Duodenal mucosa (tissue), 2 donors: ENCODE measurements at regions not wholly inside any gene's neighbourhood (a gene's known extent, or its start where the extent isn't known, plus 50 kb on each side); places are given as distances from the start of the nearest gene placed in this dataset.
"Not testable (repeated sequence)": the region's sequence is repeated elsewhere in the genome, so short reads cannot be mapped to it uniquely, and the experiment has no call there.

Experiments used
- H3K27ac ChIP-seq: one replicate; pipeline ENCODE4 v1.7.0; 2013; ENCODE audit warnings: low read depth, low read length
- H3K27me3 ChIP-seq, 2 donors: one replicate each; pipeline ENCODE4 v1.7.0; 2013; ENCODE audit warnings: low read length in 2 of 2, control low read depth in 1 of 2; ENCODE audit not compliant: insufficient read depth in 2 of 2, control insufficient read depth in 1 of 2
- H3K36me3 ChIP-seq, 2 donors: one replicate each; pipeline ENCODE4 v1.7.0; 2013; ENCODE audit warnings: low read length in 2 of 2, control low read depth in 1 of 2; ENCODE audit not compliant: insufficient read depth in 2 of 2, control insufficient read depth in 1 of 2
- H3K4me1 ChIP-seq, 2 donors: one replicate each; pipeline ENCODE4 v1.7.0; 2013; ENCODE audit warnings: low read length in 2 of 2, control low read depth in 1 of 2; ENCODE audit not compliant: insufficient read depth in 2 of 2, control insufficient read depth in 1 of 2
- H3K4me3 ChIP-seq, 2 donors: one replicate each; pipeline ENCODE4 v1.7.0; 2013; ENCODE audit warnings: low read length in 2 of 2, low read depth in 1 of 2
- H3K9ac ChIP-seq, 2 donors: one replicate each; pipeline ENCODE4 v1.7.0; 2013; ENCODE audit warnings: low read length in 2 of 2, low read depth in 1 of 2
- H3K9me3 ChIP-seq, 2 donors: one replicate each; pipeline ENCODE4 v1.7.0; 2013; ENCODE audit warnings: low read length in 2 of 2, control low read depth in 1 of 2; ENCODE audit not compliant: control insufficient read depth in 1 of 2

GRCh38 chr3:28601291-28601690 lies 252.7 kb upstream of the AZI2 start:
- no peak overlapping the region for H3K9ac ChIP-seq
- H3K4me1 ChIP-seq = no peaks in the 10 kb centered on the region
- H3K36me3 ChIP-seq = no peaks in the 10 kb centered on the region
- H3K9me3 ChIP-seq = no peaks in the 10 kb centered on the region
- no peak overlapping the region for H3K27ac ChIP-seq
- no peak overlapping the region for H3K4me3 ChIP-seq
- H3K27me3 ChIP-seq = no peaks in the 10 kb centered on the region

DNA sequence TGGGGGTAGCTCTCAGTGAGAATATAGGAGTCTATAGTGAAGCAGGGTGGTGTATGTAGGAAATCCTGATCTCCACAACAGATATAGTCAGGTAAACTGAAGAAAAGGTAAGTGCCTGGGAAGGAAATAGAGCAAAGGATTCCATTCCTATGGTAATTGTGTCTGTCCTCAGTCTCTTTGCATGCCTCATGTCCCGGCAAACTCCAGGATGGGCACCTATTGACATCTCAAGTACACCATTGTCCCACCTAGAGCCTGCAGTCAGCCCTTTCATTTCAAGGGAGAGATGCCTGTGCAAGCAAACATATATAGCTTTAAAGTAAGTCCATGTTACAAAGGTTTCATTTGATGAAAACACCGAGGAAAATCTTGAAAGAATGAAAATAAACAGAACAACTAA lies 257.7 kb upstream of the AZI2 start:
- Histone ChIP-seq H3K4me3 (no peak overlapping the region), H3K9ac (no peak overlapping the region), H3K9me3 (no peaks in the 10 kb centered on the region), H3K4me1 (no peaks in the 10 kb centered on the region), H3K27ac (no peak overlapping the region), H3K36me3 (no peaks in the 10 kb centered on the region), H3K27me3 (no peaks in the 10 kb centered on the region)

DNA sequence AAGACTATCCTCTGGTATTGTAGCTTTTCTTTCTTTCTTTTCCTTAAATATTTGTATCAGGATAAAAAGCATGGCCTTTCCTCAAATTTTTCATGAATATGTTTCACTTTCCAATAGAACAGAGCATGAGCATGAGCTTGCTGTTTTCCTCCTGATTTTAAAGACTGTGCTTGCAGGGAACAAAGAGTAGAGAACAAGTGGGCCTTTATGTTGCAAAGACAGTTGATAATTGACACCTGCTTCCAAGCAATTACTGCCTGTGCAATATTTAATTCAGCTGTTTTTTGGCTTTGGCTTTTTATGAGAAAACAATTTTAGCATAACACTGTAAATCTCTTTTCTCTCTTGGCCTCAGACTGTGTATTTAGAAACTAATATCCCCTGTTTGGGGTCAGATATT lies 263.6 kb upstream of the AZI2 start:
- Histone ChIP-seq H3K9me3 (no peaks in the 10 kb centered on the region), H3K36me3 (no peaks in the 10 kb centered on the region), H3K27ac (no peak overlapping the region), H3K27me3 (no peaks in the 10 kb centered on the region), H3K4me3 (no peak overlapping the region), H3K9ac (no peak overlapping the region), H3K4me1 (no peaks in the 10 kb centered on the region)

DNA sequence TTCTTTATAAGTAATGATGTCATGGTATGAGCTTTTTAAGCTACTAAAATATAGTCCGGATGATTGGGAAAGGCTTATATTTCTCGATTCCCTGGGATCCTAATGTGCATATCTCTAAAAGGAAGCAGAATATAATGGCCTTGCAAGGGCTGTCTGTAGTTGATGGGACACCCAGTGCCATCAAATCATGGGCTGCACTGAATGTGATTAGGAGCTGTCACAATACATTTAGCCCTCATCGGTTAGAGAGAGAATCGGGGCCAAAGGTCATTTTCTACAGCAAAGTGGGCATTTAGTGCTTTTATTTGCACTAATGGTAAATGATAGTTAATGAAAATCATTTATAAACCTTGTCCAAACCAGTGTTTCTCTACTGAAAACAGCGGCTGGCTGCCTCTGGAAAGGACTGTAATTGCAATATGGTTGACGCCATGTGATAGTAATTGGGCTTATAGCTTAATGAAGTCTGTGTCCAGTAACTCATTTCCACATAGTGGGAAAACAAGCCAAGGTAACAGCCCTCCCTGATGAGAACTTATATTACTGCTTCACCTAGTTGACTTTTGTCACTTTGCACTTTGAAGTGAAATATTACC lies 265.0 kb upstream of the AZI2 start:
- Histone ChIP-seq H3K27ac (no peak overlapping the region), H3K4me3 (no peak overlapping the region), H3K9me3 (no peaks in the 10 kb centered on the region), H3K27me3 (no peaks in the 10 kb centered on the region), H3K4me1 (no peaks in the 10 kb centered on the region), H3K36me3 (no peaks in the 10 kb centered on the region), H3K9ac (no peak overlapping the region)

DNA sequence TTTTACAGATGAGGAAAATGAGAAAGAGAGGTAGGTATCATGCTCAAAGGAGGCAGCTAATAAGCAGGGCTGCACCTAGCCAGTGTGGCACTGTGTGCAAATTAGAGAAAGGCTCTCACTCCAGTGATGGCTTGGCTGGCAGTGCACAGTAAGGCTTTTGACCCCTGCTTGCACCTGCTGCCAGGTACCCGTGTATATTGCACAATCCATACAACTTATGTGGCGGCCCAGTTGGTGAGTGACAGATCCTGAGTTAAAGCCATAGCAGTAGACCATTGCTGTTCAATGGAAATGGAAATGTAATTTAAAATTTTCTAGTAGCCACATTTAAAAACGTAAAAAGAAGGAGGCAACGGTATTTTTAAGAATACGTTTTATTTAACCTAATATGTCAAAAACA lies 266.4 kb upstream of the AZI2 start:
- H3K9me3 ChIP-seq = no peaks in the 10 kb centered on the region
- H3K36me3 ChIP-seq = no peaks in the 10 kb centered on the region
- H3K27ac ChIP-seq = no peak overlapping the region
- H3K9ac ChIP-seq = no peak overlapping the region
- no peak overlapping the region for H3K4me3 ChIP-seq
- no peaks in the 10 kb centered on the region for H3K27me3 ChIP-seq
- H3K4me1 ChIP-seq = no peaks in the 10 kb centered on the region

DNA sequence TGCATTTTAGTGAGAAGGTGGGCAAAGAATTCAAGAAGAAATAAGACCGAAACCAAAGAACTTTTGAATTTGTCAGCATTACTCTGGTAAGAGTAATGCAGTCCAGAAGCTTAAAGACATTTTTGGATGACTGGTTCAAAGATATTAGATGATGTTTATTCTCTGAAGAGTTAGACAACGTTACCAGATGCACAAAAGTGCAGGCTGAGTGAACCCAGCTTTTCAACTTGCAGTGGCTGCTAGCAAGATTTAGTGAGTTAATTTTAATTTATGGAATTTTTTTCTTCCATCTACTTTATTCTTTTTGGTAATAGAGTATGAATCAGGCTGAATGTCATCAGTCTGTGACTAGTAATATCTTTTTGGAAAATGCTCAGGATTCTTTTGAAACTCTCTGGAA lies 267.3 kb upstream of the AZI2 start:
- Histone ChIP-seq H3K27ac (no peak overlapping the region), H3K4me1 (no peaks in the 10 kb centered on the region), H3K9ac (no peak overlapping the region), H3K4me3 (no peak overlapping the region), H3K27me3 (no peaks in the 10 kb centered on the region), H3K36me3 (no peaks in the 10 kb centered on the region), H3K9me3 (no peaks in the 10 kb centered on the region)

DNA sequence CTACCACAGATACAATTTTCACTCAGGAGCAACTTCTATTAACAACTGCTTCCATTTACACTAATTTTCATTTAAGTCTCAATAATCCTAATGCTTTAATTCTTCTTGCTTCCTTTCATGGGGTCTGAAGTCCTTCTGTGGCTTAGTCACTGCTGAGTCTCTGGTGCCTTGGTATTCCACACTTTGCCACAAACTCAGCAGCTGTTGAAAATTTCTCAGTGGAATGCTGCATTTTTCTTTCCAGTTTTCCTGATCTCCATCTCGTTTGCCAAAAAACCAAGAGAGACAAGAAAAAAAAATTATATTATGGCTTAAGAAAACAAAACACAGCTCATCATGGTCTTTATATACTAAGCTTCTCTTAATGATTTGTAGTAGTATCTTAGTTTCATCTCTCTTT lies 269.2 kb upstream of the AZI2 start:
- Histone ChIP-seq H3K9ac (no peak overlapping the region), H3K9me3 (no peaks in the 10 kb centered on the region), H3K4me3 (no peak overlapping the region), H3K27ac (no peak overlapping the region), H3K36me3 (no peaks in the 10 kb centered on the region), H3K27me3 (no peaks in the 10 kb centered on the region), H3K4me1 (no peaks in the 10 kb centered on the region)

DNA sequence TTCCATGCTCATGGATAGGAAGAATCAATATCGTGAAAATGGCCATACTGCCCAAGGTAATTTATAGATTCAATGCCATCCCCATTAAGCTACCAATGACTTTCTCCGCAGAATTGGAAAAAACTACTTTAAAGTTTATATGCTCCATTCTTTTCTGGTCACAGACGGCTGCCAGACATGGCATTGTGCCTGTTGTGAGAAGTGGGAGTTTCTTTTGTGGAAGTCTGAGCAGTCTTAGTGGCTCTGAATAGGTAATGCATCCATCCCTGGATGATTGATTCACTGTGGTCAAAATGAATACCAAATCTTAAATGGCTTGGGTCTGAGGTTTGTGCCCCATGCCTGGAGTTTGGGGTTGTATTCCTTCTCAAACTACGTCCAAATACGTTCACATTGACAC lies 274.5 kb upstream of the AZI2 start:
- H3K4me3 ChIP-seq = no peak overlapping the region
- no peak overlapping the region for H3K9ac ChIP-seq
- no peak overlapping the region for H3K27ac ChIP-seq
- H3K9me3 ChIP-seq = no peaks in the 10 kb centered on the region
- H3K36me3 ChIP-seq = no peaks in the 10 kb centered on the region
- H3K27me3 ChIP-seq = no peaks in the 10 kb centered on the region
- H3K4me1 ChIP-seq = no peaks in the 10 kb centered on the region

DNA sequence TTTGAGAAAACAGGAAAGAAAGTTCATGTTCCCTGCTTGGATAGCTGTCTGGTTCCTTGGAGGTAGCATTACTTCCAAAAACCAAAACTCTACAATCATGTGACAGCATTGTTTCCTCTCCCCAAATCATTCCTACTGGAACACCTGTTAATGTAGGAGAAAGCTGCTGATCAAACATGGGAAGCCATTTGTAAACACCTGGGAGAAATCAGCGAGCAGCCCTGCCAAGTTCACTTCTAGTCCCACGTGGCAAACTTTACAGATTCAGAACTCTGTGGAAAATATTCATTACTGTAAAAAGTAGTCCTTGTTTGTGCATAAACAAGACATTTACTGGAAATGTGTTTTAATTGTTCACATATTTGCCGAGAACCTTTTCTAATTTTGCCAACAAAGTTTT lies 275.5 kb upstream of the AZI2 start:
- H3K4me1 ChIP-seq = no peaks in the 10 kb centered on the region
- H3K9me3 ChIP-seq = no peaks in the 10 kb centered on the region
- no peak overlapping the region for H3K27ac ChIP-seq
- no peak overlapping the region for H3K9ac ChIP-seq
- no peaks in the 10 kb centered on the region for H3K27me3 ChIP-seq
- H3K4me3 ChIP-seq = no peak overlapping the region
- H3K36me3 ChIP-seq = no peaks in the 10 kb centered on the region

GRCh38 chr3:28627843-28628242 lies 279.2 kb upstream of the AZI2 start:
- not testable (repeated sequence) for H3K4me3 ChIP-seq, H3K4me1 ChIP-seq, H3K27ac ChIP-seq, H3K36me3 ChIP-seq, H3K9ac ChIP-seq, H3K27me3 ChIP-seq, H3K9me3 ChIP-seq

GRCh38 chr3:28634019-28634418 lies 285.4 kb upstream of the AZI2 start:
- Histone ChIP-seq H3K27me3 (no peaks in the 10 kb centered on the region), H3K4me3 (no peak overlapping the region), H3K9ac (no peak overlapping the region), H3K4me1 (no peaks in the 10 kb centered on the region), H3K36me3 (no peaks in the 10 kb centered on the region), H3K9me3 (no peaks in the 10 kb centered on the region), H3K27ac (no peak overlapping the region)
